ENCODE measurements at regions not wholly inside any gene's neighbourhood (a gene's known extent, or its start where the extent isn't known, plus 50 kb on each side); places are given as distances from the start of the nearest gene placed in this dataset.

GRCh38 chr10:29185050-29185449 lies 103.8 kb upstream of the LYZL1 start:
- POLR2A ChIA-PET (ENCODE audit: low non-redundant PET) = no interaction called here
- no peak for TF ChIP-seq CTCF (conservative IDR thresholded peaks at IDR 0.05; ENCODE audit: low read depth)
- CTCF ChIA-PET = interaction anchor here (0.7 kb wide), 1 partner anchor 281 kb away, joined by 3 read pairs; no protein-coding TSS in a partner anchor

GRCh38 chr10:29186221-29186620 lies 102.6 kb upstream of the LYZL1 start:
- no peak for DNase-seq (ENCODE audit: low spot score)
- no peak for TF ChIP-seq CTCF (conservative IDR thresholded peaks at IDR 0.05; ENCODE audit: low read depth)
- CTCF ChIA-PET = no interaction called here
- POLR2A ChIA-PET (ENCODE audit: low non-redundant PET) = no interaction called here
- H3K27ac ChIP-seq = no peak overlapping the region

More at GRCh38 chr10:29185050-29185449, 103.8 kb upstream of the LYZL1 start:
- no peak for DNase-seq (ENCODE audit: low spot score)
- H3K27ac ChIP-seq = no peak overlapping the region

GRCh38 chr10:29189256-29189655 lies 99.6 kb upstream of the LYZL1 start:
- no peak overlapping the region for H3K27ac ChIP-seq
- DNase-seq (ENCODE audit: low spot score) = no peak
- ChIA-PET POLR2A (ENCODE audit: low non-redundant PET) (no interaction called here), CTCF (no interaction called here)
- no peak for TF ChIP-seq CTCF (conservative IDR thresholded peaks at IDR 0.05; ENCODE audit: low read depth)

- TF ChIP-seq CTCF (conservative IDR thresholded peaks at IDR 0.05; ENCODE audit: low read depth) = no peak
- DNase-seq (ENCODE audit: low spot score) = no peak
- POLR2A ChIA-PET (ENCODE audit: low non-redundant PET) = no interaction called here
- CTCF ChIA-PET = interaction anchor here (0.6 kb wide), 1 partner anchor 85 kb away, joined by 5 read pairs; no protein-coding TSS in a partner anchor
- H3K27ac ChIP-seq = no peak overlapping the region
Observed at GRCh38 chr10:29191674-29192073, 97.2 kb upstream of the LYZL1 start.

- no peak for TF ChIP-seq CTCF (conservative IDR thresholded peaks at IDR 0.05; ENCODE audit: low read depth)
- ChIA-PET CTCF (interaction anchor here (0.6 kb wide), 1 partner anchor 37 kb away, joined by 3 read pairs; no protein-coding TSS in a partner anchor), POLR2A (ENCODE audit: low non-redundant PET) (no interaction called here)
- H3K27ac ChIP-seq = no peak overlapping the region
- no peak for DNase-seq (ENCODE audit: low spot score)
Observed at GRCh38 chr10:29199339-29199738, 89.5 kb upstream of the LYZL1 start.

GRCh38 chr10:29199941-29200679 lies 88.8 kb upstream of the LYZL1 start:
- no peak overlapping the region for H3K27ac ChIP-seq
- ChIA-PET POLR2A (ENCODE audit: low non-redundant PET) (no interaction called here), CTCF (no interaction called here)
- no peak for TF ChIP-seq CTCF (conservative IDR thresholded peaks at IDR 0.05; ENCODE audit: low read depth)
- no peak for DNase-seq (ENCODE audit: low spot score)
